HG02884 (cell line): ENCODE measurements at regions not wholly inside any gene's neighbourhood (a gene's known extent, or its start where the extent isn't known, plus 50 kb on each side); places are given as distances from the start of the nearest gene placed in this dataset.

Experiments
- ATAC-seq: cut with Tn5 transposase; IDR thresholded peaks from one replicate; pipeline ENCODE4 v1.9.1; 2021; ENCODE audit warnings: mild to moderate bottlenecking, moderate library complexity; ENCODE audit not compliant: unreplicated experiment

GRCh38 chr9:85430659-85431338 lies 311.0 kb downstream of the AGTPBP1 start:
- ATAC-seq, result no peak

GRCh38 chr9:85428230-85428629 lies 313.5 kb downstream of the AGTPBP1 start:
- ATAC-seq, result no peak

- ATAC-seq, result no peak
These were observed 314.0 kb downstream of the AGTPBP1 start for GRCh38 chr9:85427772-85428171.

GRCh38 chr9:85425153-85425611 lies 316.6 kb downstream of the AGTPBP1 start:
- ATAC-seq, result no peak

DNA sequence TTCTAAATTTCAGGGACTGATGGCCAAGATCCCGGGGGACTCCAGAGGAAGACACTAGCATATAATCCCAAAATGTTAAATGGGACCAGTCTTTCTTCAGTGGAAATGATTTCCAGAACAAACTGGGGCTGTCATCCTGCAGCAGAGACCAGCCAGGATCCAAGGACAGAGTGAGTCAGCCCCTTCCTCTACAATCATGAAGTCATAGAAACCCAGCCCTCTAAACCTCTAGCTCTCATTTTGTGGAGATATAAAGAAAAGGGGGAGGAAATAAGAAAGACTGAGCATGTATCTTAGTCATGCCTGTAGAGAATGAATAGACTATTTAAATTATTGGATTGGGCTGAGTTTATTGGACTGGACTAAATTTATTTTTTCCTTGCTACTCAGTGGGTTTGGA lies 318.3 kb downstream of the AGTPBP1 start:
- no peak for ATAC-seq

- no peak for ATAC-seq
These were observed 320.1 kb downstream of the AGTPBP1 start for GRCh38 chr9:85421641-85422040.

DNA sequence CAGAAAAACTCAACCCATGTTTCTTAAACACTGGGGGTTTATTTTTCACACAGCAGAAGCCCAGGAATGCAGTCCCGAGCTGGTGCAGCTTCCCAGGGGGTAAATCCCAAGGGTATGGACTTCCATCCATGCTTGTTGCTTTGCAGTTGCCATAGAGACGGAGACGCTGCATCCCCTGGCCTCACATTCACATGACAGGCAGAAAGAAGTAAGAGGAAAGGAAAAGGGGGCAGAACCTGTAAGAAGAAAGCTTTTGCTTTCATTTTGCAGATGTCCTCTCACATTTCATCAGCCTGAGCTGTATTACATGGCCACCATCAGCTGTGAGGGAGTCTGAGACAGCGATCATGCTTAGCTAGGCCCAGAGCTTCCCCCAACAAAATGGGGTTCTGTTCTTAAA lies 321.0 kb downstream of the AGTPBP1 start:
- no peak for ATAC-seq

- ATAC-seq, result no peak
These were observed 324.1 kb downstream of the AGTPBP1 start for GRCh38 chr9:85417674-85418073.

DNA sequence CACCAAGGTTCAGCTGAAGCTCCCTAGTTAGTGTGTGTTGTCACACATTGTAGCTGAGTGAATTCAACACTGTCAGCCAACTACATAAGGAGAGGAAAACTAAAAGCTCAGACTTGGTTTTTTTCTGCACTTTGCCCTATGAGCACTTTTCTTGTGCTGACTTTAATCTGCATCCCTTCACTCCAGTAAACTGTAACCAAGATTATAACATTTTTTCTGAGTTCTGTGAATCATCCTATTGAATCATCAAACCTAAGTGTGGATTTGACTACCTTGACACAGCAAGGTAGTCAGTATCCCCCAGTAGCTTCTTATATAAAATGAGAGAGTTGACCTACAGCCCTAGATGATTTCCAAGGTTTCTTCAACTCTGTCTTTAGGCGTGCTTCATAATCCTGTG lies 325.0 kb downstream of the AGTPBP1 start:
- ATAC-seq, result no peak

DNA sequence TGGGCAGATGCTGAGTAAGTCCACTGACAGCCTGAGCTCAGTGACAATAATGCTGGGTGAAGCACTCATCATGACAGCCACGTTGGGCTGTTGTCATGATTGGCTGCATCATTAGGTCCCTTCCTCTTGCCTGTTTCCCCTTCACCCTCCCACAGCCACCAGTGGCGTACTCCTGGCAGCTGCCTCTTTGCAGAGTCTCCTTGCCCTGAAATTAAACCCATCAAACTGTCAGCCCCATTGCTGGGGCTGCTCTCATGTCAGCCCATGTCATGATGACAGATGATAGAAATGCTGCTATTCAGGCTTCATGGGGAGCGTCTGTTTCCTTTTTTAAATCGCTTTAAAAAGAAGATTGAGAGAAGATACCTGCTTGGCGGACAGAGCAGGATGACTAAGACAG lies 327.4 kb downstream of the AGTPBP1 start:
- no peak for ATAC-seq

GRCh38 chr9:85408494-85408893 lies 333.3 kb downstream of the AGTPBP1 start:
- ATAC-seq, result no peak

GRCh38 chr9:85405566-85405950 lies 336.2 kb downstream of the AGTPBP1 start:
- no peak for ATAC-seq

DNA sequence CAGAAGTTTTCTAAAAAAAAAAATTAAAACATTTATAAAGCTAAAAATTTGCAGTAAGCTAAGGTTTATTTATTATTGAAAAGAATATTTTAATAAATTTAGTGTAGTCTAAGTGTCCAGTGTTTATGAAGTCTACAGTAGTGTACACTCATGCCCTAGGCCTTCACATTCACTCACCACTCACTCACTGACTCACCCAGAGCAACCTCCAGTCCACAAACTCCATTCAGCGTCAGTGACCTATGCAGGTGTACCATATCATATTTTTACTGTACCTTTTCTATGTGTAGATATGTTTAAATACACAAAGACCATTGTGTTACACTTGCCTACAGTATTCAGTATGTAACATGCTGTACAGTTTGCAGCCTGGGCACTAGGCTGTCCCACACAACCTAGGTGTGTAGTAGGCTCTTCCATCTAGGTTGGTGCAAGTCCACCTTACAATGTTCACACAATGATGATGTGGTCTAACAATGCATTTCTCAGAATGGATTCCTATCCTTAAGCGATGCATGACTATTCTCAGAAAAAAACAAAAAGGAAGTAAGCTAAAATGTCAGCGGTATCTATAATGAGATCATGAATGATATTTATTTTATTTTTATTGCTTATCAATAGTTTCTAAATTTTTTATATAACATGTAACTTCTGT lies 336.7 kb downstream of the AGTPBP1 start:
- ATAC-seq, result no peak

DNA sequence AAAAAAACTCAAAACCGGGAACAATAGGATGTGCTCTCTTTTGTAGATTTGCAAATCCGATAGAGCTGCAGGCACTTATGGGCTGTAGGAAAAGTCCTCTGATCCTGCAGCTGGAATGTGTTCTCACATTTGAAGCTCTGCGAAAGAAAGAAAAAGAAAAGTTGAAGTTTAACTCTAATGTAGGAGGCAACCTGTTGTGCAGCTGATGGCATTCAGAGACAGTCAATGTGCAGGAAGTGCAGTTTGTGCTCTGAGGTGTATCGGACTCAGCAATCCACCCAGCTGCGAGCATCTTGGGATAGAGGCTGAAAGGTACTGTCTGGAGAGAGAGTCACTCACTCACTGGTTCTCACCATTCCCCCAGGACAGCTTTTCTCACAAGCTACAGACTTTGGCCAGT lies 339.2 kb downstream of the AGTPBP1 start:
- ATAC-seq, result no peak

- no peak for ATAC-seq
These were observed 339.8 kb downstream of the AGTPBP1 start for GRCh38 chr9:85401998-85402397.

GRCh38 chr9:85397005-85397404 lies 344.7 kb downstream of the AGTPBP1 start:
- no peak for ATAC-seq

DNA sequence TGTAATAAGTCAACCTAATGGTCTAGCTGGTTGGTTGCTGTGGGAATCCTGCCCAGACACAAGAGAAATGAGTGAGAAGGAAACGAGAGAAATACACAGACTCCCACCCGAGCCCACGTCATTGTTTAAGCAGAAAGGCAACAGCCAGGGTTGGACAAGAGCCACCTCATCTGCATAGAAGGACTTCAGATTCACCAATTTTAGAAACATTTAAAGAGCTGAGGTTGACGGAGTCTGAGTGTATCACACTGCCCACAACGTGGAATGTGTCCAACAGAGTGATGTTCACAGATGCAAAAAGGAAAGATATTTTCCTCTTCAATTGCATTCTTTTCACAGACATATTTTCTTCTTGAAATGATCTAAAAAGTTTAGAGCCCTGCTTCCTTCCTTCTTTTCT lies 349.5 kb downstream of the AGTPBP1 start:
- no peak for ATAC-seq

- ATAC-seq, result no peak
These were observed 363.9 kb downstream of the AGTPBP1 start for GRCh38 chr9:85377731-85378289.

DNA sequence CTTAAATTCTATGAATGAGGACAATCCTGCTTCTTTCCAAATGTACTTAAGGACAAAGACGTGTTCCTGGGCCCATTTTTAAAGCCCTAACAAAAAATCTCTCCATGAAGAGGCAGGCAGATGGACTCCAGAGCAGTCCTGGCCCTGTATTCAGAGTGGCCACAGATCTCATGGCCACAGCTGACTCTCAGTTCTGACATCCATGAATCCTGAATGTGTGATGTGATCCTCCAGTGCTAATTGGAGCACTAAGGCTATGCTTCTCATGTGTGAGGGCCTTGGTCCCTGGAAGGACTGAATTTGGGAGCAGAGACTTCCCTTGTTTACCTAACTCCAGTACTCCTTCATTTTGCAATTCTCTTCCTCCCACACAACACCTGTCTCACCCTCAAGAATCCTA lies 373.0 kb downstream of the AGTPBP1 start:
- no peak for ATAC-seq

- ATAC-seq, result no peak
These were observed 382.6 kb downstream of the AGTPBP1 start for GRCh38 chr9:85359161-85359560.

- no peak for ATAC-seq
These were observed 392.7 kb downstream of the AGTPBP1 start for GRCh38 chr9:85349046-85349445.

DNA sequence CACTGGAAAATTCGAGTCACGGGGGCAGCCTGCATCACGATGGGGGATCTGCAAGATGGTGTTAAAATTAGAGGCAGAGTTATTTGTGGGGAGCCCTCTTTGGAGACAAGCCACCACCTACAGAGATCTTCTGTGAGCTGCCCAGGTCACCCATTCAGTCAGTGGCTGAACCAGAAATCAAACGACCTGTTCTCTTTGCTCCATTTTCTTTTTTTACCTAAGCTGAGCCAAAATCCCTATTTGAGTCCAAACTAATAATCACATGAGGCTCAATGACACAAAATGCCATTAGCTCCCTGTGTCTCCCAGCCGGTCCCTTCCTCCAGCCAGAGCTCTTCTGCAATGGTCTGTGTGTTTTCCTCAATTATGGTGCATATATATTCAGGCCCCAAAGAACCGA lies 394.2 kb downstream of the AGTPBP1 start:
- ATAC-seq, result no peak
